OCI-LY3 (cell line): ENCODE measurements at regions not wholly inside any gene's neighbourhood (a gene's known extent, or its start where the extent isn't known, plus 50 kb on each side); places are given as distances from the start of the nearest gene placed in this dataset.

ENCODE experiments used
- H2AFZ ChIP-seq: fragments of 200-600, 300-600 bp; shearing (Covaris generic); 2 replicates; pipeline ENCODE4 v1.6.0; 2014; ENCODE audit warnings: antibody characterized with exemption, low read depth, low read length
- H3K27ac ChIP-seq: fragments of 200-600, 300-600 bp; sonication (generic); 2 replicates; pipeline ENCODE4 v1.5.1; 2014; ENCODE audit warnings: mild to moderate bottlenecking, low read length, moderate library complexity, mixed read lengths
- H3K27me3 ChIP-seq: fragments of 200-600, 300-600 bp; sonication (generic); 2 replicates; pipeline ENCODE4 v1.6.1; 2014; ENCODE audit warnings: low read depth, low read length, mixed read lengths
- H3K36me3 ChIP-seq: fragments of 200-600, 300-600 bp; sonication (generic); replicated peaks from 2 replicates; pipeline ENCODE3; 2014; ENCODE audit warnings: low read depth, low read length, mixed read lengths
- H3K4me1 ChIP-seq: fragments of 300-600, 200-600 bp; sonication (generic); 2 replicates; pipeline ENCODE4 v1.6.1; 2014; ENCODE audit warnings: low read length, mixed read lengths
- H3K4me2 ChIP-seq: fragments of 200-600, 300-600 bp; sonication (generic); 2 replicates; pipeline ENCODE4 v1.6.1; 2014; ENCODE audit warnings: low read length, mixed read lengths
- H3K4me3 ChIP-seq: fragments of 300-600, 200-600 bp; sonication (generic); 2 replicates; pipeline ENCODE4 v1.5.1; 2014; ENCODE audit warnings: antibody characterized with exemption, mild to moderate bottlenecking, low read length, moderate library complexity
- H3K79me2 ChIP-seq: fragments of 300-600, 200-600 bp; shearing (Covaris generic); 2 replicates; pipeline ENCODE4 v1.6.1; 2014; ENCODE audit warnings: mild to moderate bottlenecking, low read length, mixed read lengths
- H3K9ac ChIP-seq: fragments of 300-600, 200-600 bp; shearing (Covaris generic); 2 replicates; pipeline ENCODE4 v1.6.0; 2014; ENCODE audit warnings: mild to moderate bottlenecking, low read length, moderate library complexity
- H3K9me3 ChIP-seq: fragments of 200-600, 300-600 bp; shearing (Covaris generic); 2 replicates; pipeline ENCODE4 v1.6.1; 2014; ENCODE audit warnings: low read length, mixed read lengths; ENCODE audit not compliant: insufficient read depth
- H4K20me1 ChIP-seq: fragments of 200-600, 300-600 bp; sonication (generic); 2 replicates; pipeline ENCODE4 v1.6.1; 2016; ENCODE audit warnings: low read length, mixed read lengths; ENCODE audit not compliant: insufficient read depth
- EZH2phosphoT487 ChIP-seq: fragments of 200-600 bp; shearing (Covaris generic); IDR thresholded peaks from 2 replicates; pipeline ENCODE4 v1.6.1; 2018; ENCODE audit warnings: antibody characterized with exemption, mixed run types, low read depth
- TF ChIP-seq, protein P1 (sequence below): fragments of 200-600, 300-600 bp; sonication (generic); IDR thresholded peaks from 2 replicates; pipeline ENCODE4 v1.5.1; 2014; ENCODE audit warnings: antibody characterized with exemption, low read length, low read depth

DNA sequence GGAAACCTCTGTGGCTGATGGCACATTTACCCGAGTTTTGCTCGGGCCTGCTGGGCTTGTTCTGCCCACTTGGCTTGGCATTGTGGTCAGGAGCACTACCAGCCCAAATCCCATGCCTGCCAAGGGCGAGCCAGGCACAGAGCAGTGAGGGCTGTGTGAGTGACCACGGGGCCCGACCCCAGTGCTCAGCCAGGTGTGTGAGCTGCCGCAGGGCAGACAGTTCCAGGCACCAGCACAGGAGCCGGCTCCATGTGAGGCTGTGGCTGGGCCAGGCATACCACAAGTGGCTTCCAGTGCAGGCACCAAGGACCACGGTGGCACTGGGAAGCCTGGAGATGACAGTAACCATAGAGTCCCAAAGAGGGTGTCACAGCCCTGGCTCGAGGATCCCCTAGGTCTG, 1225.5 kb upstream of the GJE1 start:
- no peak overlapping the region for H3K9ac ChIP-seq
- no peaks in the 10 kb centered on the region for H3K4me1 ChIP-seq
- H3K79me2 ChIP-seq = no peaks in the 10 kb centered on the region
- H3K27ac ChIP-seq = no peak overlapping the region
- no peaks in the 10 kb centered on the region for H4K20me1 ChIP-seq
- no peak overlapping the region for H3K4me3 ChIP-seq
- TF ChIP-seq, protein P1, sequence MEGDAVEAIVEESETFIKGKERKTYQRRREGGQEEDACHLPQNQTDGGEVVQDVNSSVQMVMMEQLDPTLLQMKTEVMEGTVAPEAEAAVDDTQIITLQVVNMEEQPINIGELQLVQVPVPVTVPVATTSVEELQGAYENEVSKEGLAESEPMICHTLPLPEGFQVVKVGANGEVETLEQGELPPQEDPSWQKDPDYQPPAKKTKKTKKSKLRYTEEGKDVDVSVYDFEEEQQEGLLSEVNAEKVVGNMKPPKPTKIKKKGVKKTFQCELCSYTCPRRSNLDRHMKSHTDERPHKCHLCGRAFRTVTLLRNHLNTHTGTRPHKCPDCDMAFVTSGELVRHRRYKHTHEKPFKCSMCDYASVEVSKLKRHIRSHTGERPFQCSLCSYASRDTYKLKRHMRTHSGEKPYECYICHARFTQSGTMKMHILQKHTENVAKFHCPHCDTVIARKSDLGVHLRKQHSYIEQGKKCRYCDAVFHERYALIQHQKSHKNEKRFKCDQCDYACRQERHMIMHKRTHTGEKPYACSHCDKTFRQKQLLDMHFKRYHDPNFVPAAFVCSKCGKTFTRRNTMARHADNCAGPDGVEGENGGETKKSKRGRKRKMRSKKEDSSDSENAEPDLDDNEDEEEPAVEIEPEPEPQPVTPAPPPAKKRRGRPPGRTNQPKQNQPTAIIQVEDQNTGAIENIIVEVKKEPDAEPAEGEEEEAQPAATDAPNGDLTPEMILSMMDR = no peak
- no peak for TF ChIP-seq EZH2phosphoT487
- no peaks in the 10 kb centered on the region for H3K9me3 ChIP-seq
- H2AFZ ChIP-seq = no peak overlapping the region
- H3K27me3 ChIP-seq = no peaks in the 10 kb centered on the region
- no peak overlapping the region for H3K4me2 ChIP-seq
- H3K36me3 ChIP-seq = no peaks in the 10 kb centered on the region

DNA sequence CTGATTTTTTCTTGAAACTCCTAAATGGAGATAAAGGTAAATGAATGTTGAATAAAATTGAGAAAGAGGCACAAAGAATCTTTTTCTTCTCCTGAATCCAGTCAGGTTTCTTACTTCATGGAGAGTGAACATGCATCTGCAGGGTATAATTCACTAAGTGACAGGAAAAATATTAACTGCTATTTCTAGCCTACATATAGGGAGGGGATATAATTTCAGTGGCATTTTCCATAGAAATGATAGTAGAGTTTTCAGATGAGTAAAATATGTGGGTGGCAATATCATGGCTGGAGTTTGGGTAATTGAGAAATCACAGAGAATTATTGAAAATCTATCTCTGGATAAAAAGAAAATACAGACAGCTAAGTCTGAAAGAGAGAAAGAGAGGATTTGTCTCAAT, 1227.0 kb upstream of the GJE1 start:
- no peak for TF ChIP-seq EZH2phosphoT487
- TF ChIP-seq, protein P1 = no peak
- H3K79me2 ChIP-seq = no peaks in the 10 kb centered on the region
- H3K4me3 ChIP-seq = no peak overlapping the region
- H3K9me3 ChIP-seq = no peaks in the 10 kb centered on the region
- no peak overlapping the region for H2AFZ ChIP-seq
- H3K4me2 ChIP-seq = no peak overlapping the region
- no peak overlapping the region for H3K27ac ChIP-seq
- H3K4me1 ChIP-seq = no peaks in the 10 kb centered on the region
- H3K27me3 ChIP-seq = no peaks in the 10 kb centered on the region
- H3K9ac ChIP-seq = no peak overlapping the region
- H4K20me1 ChIP-seq = no peaks in the 10 kb centered on the region
- no peaks in the 10 kb centered on the region for H3K36me3 ChIP-seq

DNA sequence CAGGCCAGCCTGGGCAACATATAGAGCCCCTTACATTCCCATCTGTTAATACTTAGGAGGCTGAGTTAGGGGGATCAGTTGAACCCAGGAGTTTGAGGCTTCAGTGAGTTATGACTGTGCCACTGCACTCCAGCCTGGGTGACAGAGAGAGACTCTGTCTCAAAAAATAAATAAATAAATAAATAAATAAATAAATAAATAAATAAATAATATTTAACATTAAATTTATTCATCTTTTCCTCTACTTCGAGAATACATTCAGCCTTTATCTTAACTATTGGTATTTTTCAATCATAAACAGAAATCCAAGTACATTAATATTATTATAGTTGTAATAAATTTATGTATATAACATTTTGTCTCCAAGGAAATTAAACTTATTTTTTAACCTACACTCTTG, 1227.7 kb upstream of the GJE1 start:
- no peaks in the 10 kb centered on the region for H3K9me3 ChIP-seq
- H3K4me1 ChIP-seq = no peaks in the 10 kb centered on the region
- H3K9ac ChIP-seq = no peak overlapping the region
- H2AFZ ChIP-seq = no peak overlapping the region
- H3K27ac ChIP-seq = no peak overlapping the region
- no peak for TF ChIP-seq EZH2phosphoT487
- no peak overlapping the region for H3K4me3 ChIP-seq
- H3K79me2 ChIP-seq = no peaks in the 10 kb centered on the region
- no peaks in the 10 kb centered on the region for H3K27me3 ChIP-seq
- H3K36me3 ChIP-seq = no peaks in the 10 kb centered on the region
- no peaks in the 10 kb centered on the region for H4K20me1 ChIP-seq
- no peak overlapping the region for H3K4me2 ChIP-seq

DNA sequence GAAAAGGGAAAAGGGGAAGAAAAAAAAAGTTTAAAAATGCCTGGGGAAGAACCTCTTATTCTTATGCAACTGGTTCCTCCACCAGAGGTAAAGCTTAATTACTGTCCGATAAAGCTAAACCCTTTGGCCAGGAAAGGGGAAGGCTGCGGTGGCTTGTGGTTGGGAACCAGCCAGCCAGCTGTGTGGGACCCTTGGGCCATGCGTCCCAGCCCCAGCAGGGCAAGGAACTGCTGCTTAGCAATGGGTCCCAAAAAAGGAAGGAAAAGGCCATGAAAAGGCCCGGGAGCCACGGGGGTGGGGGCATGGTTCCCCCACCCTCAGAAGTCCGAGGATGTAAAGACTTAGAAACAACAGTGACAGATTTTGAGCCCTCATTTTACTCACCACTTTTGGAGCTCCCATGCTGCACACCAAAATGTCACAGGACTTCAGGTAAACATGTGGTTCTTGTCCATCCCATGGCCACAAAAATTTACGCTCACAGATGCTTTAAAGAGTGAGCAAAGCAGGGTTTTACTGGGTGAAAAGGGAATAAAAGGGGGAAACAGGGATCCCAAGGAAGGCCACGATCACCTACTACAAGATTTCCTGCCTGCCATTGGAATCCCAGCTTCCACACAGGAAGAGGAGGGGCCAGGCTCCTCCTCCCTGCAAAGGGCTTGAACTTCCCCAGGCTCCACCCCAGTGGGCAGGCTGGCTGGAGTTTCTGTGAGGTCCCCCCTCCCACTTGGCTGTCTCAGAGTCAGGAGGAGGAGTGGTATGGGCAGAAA, 1234.7 kb upstream of the GJE1 start:
- Histone ChIP-seq H3K9ac (no peak overlapping the region), H2AFZ (no peak overlapping the region), H3K4me3 (no peak overlapping the region), H3K27me3 (no peaks in the 10 kb centered on the region), H4K20me1 (no peaks in the 10 kb centered on the region), H3K9me3 (no peaks in the 10 kb centered on the region), H3K4me1 (no peaks in the 10 kb centered on the region), H3K27ac (no peak overlapping the region), H3K79me2 (no peaks in the 10 kb centered on the region), H3K4me2 (no peak overlapping the region), H3K36me3 (no peaks in the 10 kb centered on the region)
- TF ChIP-seq EZH2phosphoT487 = no peak
- TF ChIP-seq, protein P1 = no peak
